AG09309 (cell line): ENCODE measurements at regions not wholly inside any gene's neighbourhood (a gene's known extent, or its start where the extent isn't known, plus 50 kb on each side); places are given as distances from the start of the nearest gene placed in this dataset.

Experiments
- DNase-seq: peaks from one replicate; pipeline ENCODE4 v3.0.0-alpha.2; 2010; ENCODE audit warnings: low read depth
- H3K4me3 ChIP-seq: 2 replicates; pipeline ENCODE4 v1.5.1; 2011; ENCODE audit warnings: mild to moderate bottlenecking, low read depth, low read length, moderate library complexity; ENCODE audit not compliant: control insufficient read depth
- CTCF ChIP-seq: IDR thresholded peaks from 2 replicates; pipeline ENCODE4 v1.5.1; 2011; ENCODE audit warnings: mild to moderate bottlenecking, low read depth, low read length, inconsistent platforms; ENCODE audit not compliant: insufficient read depth, control insufficient read depth; ENCODE audit errors: missing control alignments

GRCh38 chr5:165000479-165001190, 1495.2 kb downstream of the MAT2B start:
- no peak overlapping the region for H3K4me3 ChIP-seq
- DNase-seq: no peak
- no peak for TF ChIP-seq CTCF

- no peak for DNase-seq
- no peak overlapping the region for H3K4me3 ChIP-seq
- TF ChIP-seq CTCF: no peak
Observed at GRCh38 chr5:165003283-165003682, 1497.9 kb downstream of the MAT2B start.

- H3K4me3 ChIP-seq: no peak overlapping the region
- TF ChIP-seq CTCF: no peak
- DNase-seq: no peak
Observed at GRCh38 chr5:165004175-165004574, 1498.8 kb downstream of the MAT2B start.

GRCh38 chr5:165014439-165014838, 1509.0 kb downstream of the MAT2B start:
- no peak for DNase-seq
- no peak overlapping the region for H3K4me3 ChIP-seq
- TF ChIP-seq CTCF: no peak

- no peak for TF ChIP-seq CTCF
- no peak for DNase-seq
- H3K4me3 ChIP-seq: no peak overlapping the region
Observed at GRCh38 chr5:165015126-165015525, 1509.7 kb downstream of the MAT2B start.

- H3K4me3 ChIP-seq: no peak overlapping the region
- TF ChIP-seq CTCF: no peak
- no peak for DNase-seq
Observed at GRCh38 chr5:165015547-165015946, 1510.1 kb downstream of the MAT2B start.
